Panc1 (cell line): ENCODE measurements at regions not wholly inside any gene's neighbourhood (a gene's known extent, or its start where the extent isn't known, plus 50 kb on each side); places are given as distances from the start of the nearest gene placed in this dataset.

Source experiments
- ATAC-seq: fragments of 200-7000 bp; cut with Tn5 transposase; 2 replicates; pipeline ENCODE4 v1.9.1; 2020; ENCODE audit warnings: mild to moderate bottlenecking, moderate library complexity
- BruUV-seq: library from RNA; stranded (reverse); fragments of 400-500 nt; replicated peaks from 2 replicates; lab custom pipeline; 2021; lab: Mats Ljungman, UMichigan
- CTCF ChIA-PET: fragments of 300-600 bp; sonication (Branson Sonifier 250); formaldehyde crosslinking; loops from one replicate; lab custom pipeline; 2022; ENCODE audit warnings: antibody characterized with exemption; lab: Charles Lee
- POLR2A ChIA-PET: fragments of 300-600 bp; sonication (Branson Sonifier 250); formaldehyde crosslinking; loops from one replicate; lab custom pipeline; 2022; ENCODE audit warnings: antibody characterized with exemption; lab: Charles Lee
- DNase-seq: peaks from one replicate; pipeline ENCODE4 v3.0.0-alpha.2; 2010; ENCODE audit warnings: low read depth, low spot score
- H3K27ac ChIP-seq: 2 replicates; pipeline ENCODE4 v1.5.1; 2011; ENCODE audit warnings: mild to moderate bottlenecking, low read length, inconsistent platforms
- H3K27me3 ChIP-seq: fragments of 200-500 bp; sonication (Bioruptor generic); 2 replicates; pipeline ENCODE4 v1.6.0; 2014; ENCODE audit warnings: low read length, inconsistent platforms; ENCODE audit not compliant: control insufficient read depth, insufficient read depth
- H3K36me3 ChIP-seq: fragments of 200-500 bp; sonication (Bioruptor generic); 2 replicates; pipeline ENCODE4 v1.5.1; 2014; ENCODE audit warnings: inconsistent platforms, mild to moderate bottlenecking, low read length, moderate library complexity; ENCODE audit not compliant: control insufficient read depth, insufficient read depth
- H3K4me1 ChIP-seq: 2 replicates; pipeline ENCODE4 v1.5.1; 2011; ENCODE audit warnings: inconsistent platforms, mild to moderate bottlenecking, low read length, moderate library complexity; ENCODE audit not compliant: control insufficient read depth, insufficient read depth
- H3K4me3 ChIP-seq, 2 experiments: 2 replicates each; pipeline ENCODE4 v1.5.1; 2011 to 2012; ENCODE audit warnings: low read depth in 2 of 2, low read length in 2 of 2, mild to moderate bottlenecking in 2 of 2, inconsistent platforms in 1 of 2, moderate library complexity in 1 of 2
- H3K9me3 ChIP-seq: fragments of 200-500 bp; sonication (Bioruptor generic); 2 replicates; pipeline ENCODE4 v1.5.1; 2014; ENCODE audit warnings: low read depth, mild to moderate bottlenecking, inconsistent platforms, low read length, moderate library complexity; ENCODE audit not compliant: control insufficient read depth, insufficient read depth
- CTCF ChIP-seq: fragments of 450-650 bp; IDR thresholded peaks from 2 replicates; pipeline ENCODE4 v1.5.1; 2017; ENCODE audit warnings: mild to moderate bottlenecking
- POLR2AphosphoS5 ChIP-seq: IDR thresholded peaks from 2 replicates; pipeline ENCODE4 v1.6.1; 2012; ENCODE audit warnings: mild to moderate bottlenecking, low read depth, low read length, moderate library complexity
- REST ChIP-seq, 2 experiments: IDR thresholded peaks; 2 replicates each; pipeline ENCODE4 v1.6.1; 2011 to 2012; ENCODE audit warnings: low read depth in 2 of 2, control low read depth in 1 of 2, low read length in 1 of 2, mild to moderate bottlenecking in 1 of 2, moderate library complexity in 1 of 2; ENCODE audit not compliant: insufficient read depth in 1 of 2
- SIN3A ChIP-seq: IDR thresholded peaks from 2 replicates; pipeline ENCODE4 v1.6.1; 2012; ENCODE audit warnings: low read depth, mild to moderate bottlenecking, low read length, moderate library complexity, borderline replicate concordance; ENCODE audit not compliant: insufficient read depth
- TCF7L2 ChIP-seq: IDR thresholded peaks from 2 replicates; pipeline ENCODE4 v1.6.1; 2011; ENCODE audit warnings: mild to moderate bottlenecking, low read depth, low read length, inconsistent platforms
- in situ Hi-C: cut with HindIII; loops from 2 replicates; pipeline ENCODE4 v1.10.0; 2016; ENCODE audit warnings: low sequenced_read_pairs, low pct_unique_long_range_greater_than_20kb
- intact Hi-C: fragments of 100-400 bp; cut with micrococcal nuclease; formaldehyde crosslinking; loops from one replicate; pipeline ENCODE4 v1.10.0; 2022; ENCODE audit not compliant: unreplicated experiment

GRCh38 chr7:119685906-119686305 is 587.1 kb upstream of the KCND2 start:
- Histone ChIP-seq H3K9me3 (no peaks in the 10 kb centered on the region), H3K27me3 (no peaks in the 10 kb centered on the region), H3K36me3 (no peaks in the 10 kb centered on the region), H3K4me1 (no peaks in the 10 kb centered on the region), H3K4me3 (no peak overlapping the region), H3K27ac (no peak overlapping the region)
- no peak for ATAC-seq
- ChIA-PET POLR2A (no interaction called here), CTCF (no interaction called here)
- intact Hi-C loops = no loop called here
- TF ChIP-seq CTCF (no peak), POLR2AphosphoS5 (no peak), SIN3A (no peak), TCF7L2 (no peak), REST (IDR thresholded peaks at IDR 0.05; ENCODE audit: insufficient read depth in 1 of 2, low read depth in 2 of 2, low read length in 1 of 2) (no peak)
- no peak for DNase-seq
- in situ Hi-C loops = no loop called here
- no TSS peak for BruUV-seq

GRCh38 chr7:119688831-119689230 is 584.1 kb upstream of the KCND2 start:
- no peak for ATAC-seq

More at GRCh38 chr7:119688831-119689230, 584.1 kb upstream of the KCND2 start:
- ChIA-PET CTCF (no interaction called here), POLR2A (no interaction called here)
- no peak overlapping the region for H3K27ac ChIP-seq
- TF ChIP-seq TCF7L2 (no peak), CTCF (no peak), POLR2AphosphoS5 (no peak), REST (IDR thresholded peaks at IDR 0.05; ENCODE audit: insufficient read depth in 1 of 2, low read depth in 2 of 2, low read length in 1 of 2) (no peak), SIN3A (no peak)
- no peaks in the 10 kb centered on the region for H3K4me1 ChIP-seq
- in situ Hi-C loops = no loop called here
- DNase-seq = no peak
- no peaks in the 10 kb centered on the region for H3K27me3 ChIP-seq
- H3K4me3 ChIP-seq = no peak overlapping the region
- peaks cover 1% of the 10 kb centered on the region; the same call in 1 of the 2 replicates for H3K9me3 ChIP-seq
- no peaks in the 10 kb centered on the region for H3K36me3 ChIP-seq
- BruUV-seq = no TSS peak
- intact Hi-C loops = no loop called here
